ENCODE measurements at regions not wholly inside any gene's neighbourhood (a gene's known extent, or its start where the extent isn't known, plus 50 kb on each side); places are given as distances from the start of the nearest gene placed in this dataset.

GRCh38 chr4:152161676-152162330 lies 374.1 kb downstream of the FBXW7 start:
- no peak for ATAC-seq
- no peak for TF ChIP-seq ZNF8 (CRISPR knock-in tag; IDR thresholded peaks at IDR 0.05)
- no peak for TF ChIP-seq PPARA (CRISPR knock-in tag; IDR thresholded peaks at IDR 0.05; ENCODE audit: borderline replicate concordance)
- no peak for TF ChIP-seq ESRRG (CRISPR knock-in tag; IDR thresholded peaks at IDR 0.05)
- TF ChIP-seq CSRNP3 (CRISPR knock-in tag; IDR thresholded peaks at IDR 0.05) = no peak
- TF ChIP-seq ARNTL (CRISPR knock-in tag; IDR thresholded peaks at IDR 0.05; ENCODE audit: borderline replicate concordance, low read depth) = no peak
- no peak for TF ChIP-seq ZC3H10 (CRISPR knock-in tag; IDR thresholded peaks at IDR 0.05)
- TF ChIP-seq RARB (CRISPR knock-in tag; IDR thresholded peaks at IDR 0.05) = no peak
- no peak for TF ChIP-seq GLIS3 (CRISPR knock-in tag; IDR thresholded peaks at IDR 0.05)
- no peak for TF ChIP-seq BACH2 (CRISPR knock-in tag; IDR thresholded peaks at IDR 0.05; ENCODE audit: borderline replicate concordance)
- no peak for TF ChIP-seq TOX (CRISPR knock-in tag; IDR thresholded peaks at IDR 0.05; ENCODE audit: borderline replicate concordance)
- no peak for TF ChIP-seq PATZ1 (CRISPR knock-in tag; IDR thresholded peaks at IDR 0.05; ENCODE audit: borderline replicate concordance)
- no peak for TF ChIP-seq ZNF70 (CRISPR knock-in tag; IDR thresholded peaks at IDR 0.05)
- TF ChIP-seq ZFP30 (CRISPR knock-in tag; IDR thresholded peaks at IDR 0.05) = no peak

- no peak for TF ChIP-seq GLIS3 (CRISPR knock-in tag; IDR thresholded peaks at IDR 0.05)
- no peak for ATAC-seq
Measured at GRCh38 chr4:152160225-152160800, 375.6 kb downstream of the FBXW7 start.

- no peak for TF ChIP-seq ZNF565 (CRISPR knock-in tag; conservative IDR thresholded peaks at IDR 0.05; ENCODE audit: low read depth)
- no peak for ATAC-seq
Measured at GRCh38 chr4:152159773-152160172, 376.1 kb downstream of the FBXW7 start.

- ATAC-seq = no peak
- no peak for TF ChIP-seq ZNF8 (CRISPR knock-in tag; IDR thresholded peaks at IDR 0.05)
- no peak for TF ChIP-seq PPARA (CRISPR knock-in tag; IDR thresholded peaks at IDR 0.05; ENCODE audit: borderline replicate concordance)
- no peak for TF ChIP-seq ZFP3 (CRISPR knock-in tag; IDR thresholded peaks at IDR 0.05)
Measured at GRCh38 chr4:152158225-152158624, 377.7 kb downstream of the FBXW7 start.

GRCh38 chr4:152157629-152158028 lies 378.3 kb downstream of the FBXW7 start:
- TF ChIP-seq TOX (CRISPR knock-in tag; IDR thresholded peaks at IDR 0.05; ENCODE audit: borderline replicate concordance) = no peak
- no peak for TF ChIP-seq ZNF565 (CRISPR knock-in tag; conservative IDR thresholded peaks at IDR 0.05; ENCODE audit: low read depth)
- no peak for TF ChIP-seq TSHZ2 (CRISPR knock-in tag; IDR thresholded peaks at IDR 0.05)
- no peak for TF ChIP-seq ZNF70 (CRISPR knock-in tag; IDR thresholded peaks at IDR 0.05)
- TF ChIP-seq ZC3H10 (CRISPR knock-in tag; IDR thresholded peaks at IDR 0.05) = no peak
- no peak for ATAC-seq

- ATAC-seq = no peak
Measured at GRCh38 chr4:152156442-152156841, 379.4 kb downstream of the FBXW7 start.

More at GRCh38 chr4:152156442-152156841, 379.4 kb downstream of the FBXW7 start:
- TF ChIP-seq ISL1 (CRISPR knock-in tag; IDR thresholded peaks at IDR 0.05) (no peak), TCF4 (CRISPR knock-in tag; IDR thresholded peaks at IDR 0.05; ENCODE audit: borderline replicate concordance) (no peak), ESRRG (CRISPR knock-in tag; IDR thresholded peaks at IDR 0.05) (no peak), RARB (CRISPR knock-in tag; IDR thresholded peaks at IDR 0.05) (no peak), OSR1 (CRISPR knock-in tag; IDR thresholded peaks at IDR 0.05) (no peak), CREB5 (CRISPR knock-in tag; IDR thresholded peaks at IDR 0.05; ENCODE audit: low read depth) (no peak), POU6F1 (CRISPR knock-in tag; IDR thresholded peaks at IDR 0.05; ENCODE audit: borderline replicate concordance, low read depth) (no peak)
